PFSK-1 (cell line): ENCODE measurements at regions not wholly inside any gene's neighbourhood (a gene's known extent, or its start where the extent isn't known, plus 50 kb on each side); places are given as distances from the start of the nearest gene placed in this dataset.

Experiments used
- FOXP2 ChIP-seq: optimal IDR thresholded peaks from 2 replicates; pipeline ENCODE3; 2011; ENCODE audit warnings: borderline replicate concordance, control low read depth, inconsistent platforms; ENCODE audit not compliant: insufficient read depth; ENCODE audit errors: extremely low read length, extremely low read depth
- POLR2AphosphoS5 ChIP-seq: IDR thresholded peaks from 2 replicates; pipeline ENCODE4 v1.6.1; 2012; ENCODE audit warnings: low read depth, mild to moderate bottlenecking, control low read depth, low read length, moderate library complexity
- SIN3A ChIP-seq: IDR thresholded peaks from 2 replicates; pipeline ENCODE4 v1.6.1; 2012; ENCODE audit warnings: mild to moderate bottlenecking, low read length, moderate library complexity, borderline replicate concordance; ENCODE audit not compliant: insufficient read depth
- TAF1 ChIP-seq: IDR thresholded peaks from 2 replicates; pipeline ENCODE4 v1.6.1; 2012; ENCODE audit warnings: low read length, control low read depth, borderline replicate concordance; ENCODE audit not compliant: insufficient read depth
- TF ChIP-seq, protein P1 (sequence below), 2 experiments: IDR thresholded peaks; 2 replicates each; pipeline versions ENCODE4 v1.6.1 to v1.8.0; 2011 to 2012; ENCODE audit warnings: low read depth in 2 of 2, low read length in 2 of 2, control low read depth in 1 of 2, inconsistent platforms in 1 of 2, mild to moderate bottlenecking in 1 of 2, moderate library complexity in 1 of 2; ENCODE audit not compliant: insufficient read depth in 1 of 2

GRCh38 chr3:72169561-72170472, 384.9 kb upstream of the PROK2 start:
- no peak for TF ChIP-seq POLR2AphosphoS5
- TF ChIP-seq, protein P1, sequence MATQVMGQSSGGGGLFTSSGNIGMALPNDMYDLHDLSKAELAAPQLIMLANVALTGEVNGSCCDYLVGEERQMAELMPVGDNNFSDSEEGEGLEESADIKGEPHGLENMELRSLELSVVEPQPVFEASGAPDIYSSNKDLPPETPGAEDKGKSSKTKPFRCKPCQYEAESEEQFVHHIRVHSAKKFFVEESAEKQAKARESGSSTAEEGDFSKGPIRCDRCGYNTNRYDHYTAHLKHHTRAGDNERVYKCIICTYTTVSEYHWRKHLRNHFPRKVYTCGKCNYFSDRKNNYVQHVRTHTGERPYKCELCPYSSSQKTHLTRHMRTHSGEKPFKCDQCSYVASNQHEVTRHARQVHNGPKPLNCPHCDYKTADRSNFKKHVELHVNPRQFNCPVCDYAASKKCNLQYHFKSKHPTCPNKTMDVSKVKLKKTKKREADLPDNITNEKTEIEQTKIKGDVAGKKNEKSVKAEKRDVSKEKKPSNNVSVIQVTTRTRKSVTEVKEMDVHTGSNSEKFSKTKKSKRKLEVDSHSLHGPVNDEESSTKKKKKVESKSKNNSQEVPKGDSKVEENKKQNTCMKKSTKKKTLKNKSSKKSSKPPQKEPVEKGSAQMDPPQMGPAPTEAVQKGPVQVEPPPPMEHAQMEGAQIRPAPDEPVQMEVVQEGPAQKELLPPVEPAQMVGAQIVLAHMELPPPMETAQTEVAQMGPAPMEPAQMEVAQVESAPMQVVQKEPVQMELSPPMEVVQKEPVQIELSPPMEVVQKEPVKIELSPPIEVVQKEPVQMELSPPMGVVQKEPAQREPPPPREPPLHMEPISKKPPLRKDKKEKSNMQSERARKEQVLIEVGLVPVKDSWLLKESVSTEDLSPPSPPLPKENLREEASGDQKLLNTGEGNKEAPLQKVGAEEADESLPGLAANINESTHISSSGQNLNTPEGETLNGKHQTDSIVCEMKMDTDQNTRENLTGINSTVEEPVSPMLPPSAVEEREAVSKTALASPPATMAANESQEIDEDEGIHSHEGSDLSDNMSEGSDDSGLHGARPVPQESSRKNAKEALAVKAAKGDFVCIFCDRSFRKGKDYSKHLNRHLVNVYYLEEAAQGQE (IDR thresholded peaks at IDR 0.05; ENCODE audit: insufficient read depth in 1 of 2, low read depth in 2 of 2, low read length in 2 of 2) = no peak
- TF ChIP-seq TAF1 = no peak
- TF ChIP-seq SIN3A = no peak
- TF ChIP-seq FOXP2 = no peak
